ENCODE measurements at regions not wholly inside any gene's neighbourhood (a gene's known extent, or its start where the extent isn't known, plus 50 kb on each side); places are given as distances from the start of the nearest gene placed in this dataset.

GRCh38 chr10:78254013-78254412 lies 220.3 kb downstream of the RPS24 start:
- H3K4me2 ChIP-seq = no peak overlapping the region
- no peaks in the 10 kb centered on the region for H3K27me3 ChIP-seq (ENCODE audit: insufficient read depth)
- H3K9me3 ChIP-seq = no peaks in the 10 kb centered on the region
- no peaks in the 10 kb centered on the region for H3K79me2 ChIP-seq (ENCODE audit: insufficient read depth)
- no peak overlapping the region for H2AFZ ChIP-seq (ENCODE audit: low read depth)
- no peak overlapping the region for H3K4me3 ChIP-seq (ENCODE audit: low read depth in 2 of 2, low read length in 1 of 2)
- no peak for DNase-seq
- CTCF ChIA-PET = interaction anchor here (1.1 to 2.1 kb wide), 3 partner anchors 15 to 206 kb away, joined by 3 to 5 read pairs (median 4); no protein-coding TSS in a partner anchor
- H3K4me1 ChIP-seq (ENCODE audit: control insufficient read depth in 1 of 2, insufficient read depth in 2 of 2, low read depth in 1 of 2, low read length in 1 of 2) = peaks cover 14 to 30% of the 10 kb centered on the region in 2 experiments; a peak in 3 of 4 replicates
- POLR2A ChIA-PET = no interaction called here
- H3F3A ChIP-seq (replicated peaks; ENCODE audit: insufficient read depth) = peaks cover 12% of the 10 kb centered on the region
- WGBS (ENCODE audit: low lambda C conversion rate) = 82% methylated on average over 3 of the region's 3 CpGs
- no peak for TF ChIP-seq SMC3 (IDR thresholded peaks at IDR 0.05; ENCODE audit: low read depth, low read length)
- TF ChIP-seq POLR2AphosphoS5 (IDR thresholded peaks at IDR 0.05; ENCODE audit: low read depth, low read length) = no peak
- no peak for TF ChIP-seq TCF12 (IDR thresholded peaks at IDR 0.05)
- TF ChIP-seq ELF1 (IDR thresholded peaks at IDR 0.05) = no peak
- TF ChIP-seq MXI1 (IDR thresholded peaks at IDR 0.05; ENCODE audit: low read depth, low read length) = no peak
- TF ChIP-seq ZBTB33 (IDR thresholded peaks at IDR 0.05; ENCODE audit: borderline replicate concordance, low read depth) = no peak
- TF ChIP-seq EP300 (IDR thresholded peaks at IDR 0.05; ENCODE audit: borderline replicate concordance in 1 of 2, low read depth in 1 of 2, low read length in 1 of 2) = no peak
- no peak for TF ChIP-seq JUND (IDR thresholded peaks at IDR 0.05)
- no peak for TF ChIP-seq RXRA (IDR thresholded peaks at IDR 0.05; ENCODE audit: borderline replicate concordance, low read depth)
- TF ChIP-seq TEAD4 (IDR thresholded peaks at IDR 0.05; ENCODE audit: borderline replicate concordance, insufficient read depth) = no peak
- no peak for TF ChIP-seq MEF2A (IDR thresholded peaks at IDR 0.05; ENCODE audit: borderline replicate concordance, low read depth)
- TF ChIP-seq TAF1 (IDR thresholded peaks at IDR 0.05; ENCODE audit: borderline replicate concordance, low read depth, low read length) = no peak
- no peak for TF ChIP-seq IRF3 (IDR thresholded peaks at IDR 0.05; ENCODE audit: low read depth, low read length)
- TF ChIP-seq REST (IDR thresholded peaks at IDR 0.05; ENCODE audit: low read depth, low read length) = no peak
- no peak overlapping the region for H3K27ac ChIP-seq (ENCODE audit: low read depth in 2 of 2, low read length in 1 of 2)
- H3K36me3 ChIP-seq (replicated peaks in 1 of 2; ENCODE audit: control insufficient read depth in 1 of 2, insufficient read depth in 2 of 2, low read length in 1 of 2) = no peaks in the 10 kb centered on the region
- no peaks in the 10 kb centered on the region for H4K20me1 ChIP-seq (ENCODE audit: insufficient read depth)
- H3K9me2 ChIP-seq = no peaks in the 10 kb centered on the region
- no peak overlapping the region for H3K9ac ChIP-seq
